Astrocyte (in vitro differentiated cells and primary cell): ENCODE measurements at regions not wholly inside any gene's neighbourhood (a gene's known extent, or its start where the extent isn't known, plus 50 kb on each side); places are given as distances from the start of the nearest gene placed in this dataset.

Experiments
- DNase-seq: peaks from one replicate; pipeline ENCODE4 v3.0.0-alpha.2; 2010; ENCODE audit warnings: low read depth
- FAIRE-seq: peaks from 2 replicates; lab custom pipeline; 2011; peaks lifted over from hg19 to GRCh38; lab: Jason Lieb, UNC
- H2AFZ ChIP-seq: 2 replicates; pipeline ENCODE4 v1.6.0; 2012; ENCODE audit warnings: low read depth, low read length, inconsistent platforms
- H3K27ac ChIP-seq: 2 replicates; pipeline ENCODE4 v1.5.1; 2011; ENCODE audit warnings: low read depth, low read length, inconsistent platforms
- H3K27me3 ChIP-seq: 2 replicates; pipeline ENCODE4 v1.6.0; 2011; ENCODE audit warnings: low read length, inconsistent platforms; ENCODE audit not compliant: insufficient read depth
- H3K36me3 ChIP-seq: 2 replicates; pipeline ENCODE4 v1.5.1; 2011; ENCODE audit warnings: low read length, inconsistent platforms; ENCODE audit not compliant: insufficient read depth
- H3K4me1 ChIP-seq: 2 replicates; pipeline ENCODE4 v1.5.1; 2011; ENCODE audit warnings: low read length, inconsistent platforms; ENCODE audit not compliant: insufficient read depth
- H3K4me2 ChIP-seq: 2 replicates; pipeline ENCODE4 v1.6.0; 2012; ENCODE audit warnings: low read length, inconsistent platforms
- H3K4me3 ChIP-seq: 2 replicates; pipeline ENCODE4 v1.5.1; 2011; ENCODE audit warnings: low read depth, mild to moderate bottlenecking, low read length, inconsistent platforms; ENCODE audit not compliant: insufficient read depth
- H3K79me2 ChIP-seq: 2 replicates; pipeline ENCODE4 v1.6.0; 2012; ENCODE audit warnings: mild to moderate bottlenecking, low read length, inconsistent platforms; ENCODE audit not compliant: insufficient read depth
- H3K9ac ChIP-seq: 2 replicates; pipeline ENCODE4 v1.6.0; 2012; ENCODE audit warnings: mild to moderate bottlenecking, low read length, inconsistent platforms
- H3K9me3 ChIP-seq: 2 replicates; pipeline ENCODE4 v1.5.1; 2012; ENCODE audit warnings: low read depth, mild to moderate bottlenecking, low read length, inconsistent platforms; ENCODE audit not compliant: insufficient read depth
- H4K20me1 ChIP-seq: 2 replicates; pipeline ENCODE4 v1.6.0; 2012; ENCODE audit warnings: low read length, inconsistent platforms; ENCODE audit not compliant: insufficient read depth
- H3K27ac Mint-ChIP-seq: one replicate; pipeline ENCODE4 v1.8.0; 2021; ENCODE audit warnings: mild to moderate bottlenecking, mixed read lengths; ENCODE audit not compliant: unreplicated experiment
- H3K27me3 Mint-ChIP-seq: one replicate; pipeline ENCODE4 v1.8.0; 2021; ENCODE audit warnings: low read depth, mixed read lengths; ENCODE audit not compliant: unreplicated experiment
- H3K36me3 Mint-ChIP-seq: one replicate; pipeline ENCODE4 v1.8.0; 2021; ENCODE audit warnings: low read depth, mixed read lengths; ENCODE audit not compliant: unreplicated experiment
- H3K4me1 Mint-ChIP-seq: one replicate; pipeline ENCODE4 v1.8.0; 2021; ENCODE audit warnings: low read depth, mixed read lengths; ENCODE audit not compliant: unreplicated experiment
- H3K4me3 Mint-ChIP-seq: one replicate; pipeline ENCODE4 v1.8.0; 2021; ENCODE audit warnings: mild to moderate bottlenecking, moderate library complexity, mixed read lengths; ENCODE audit not compliant: unreplicated experiment
- H3K9me3 Mint-ChIP-seq: one replicate; pipeline ENCODE4 v1.8.0; 2021; ENCODE audit warnings: mild to moderate bottlenecking, mixed read lengths; ENCODE audit not compliant: unreplicated experiment
- CTCF ChIP-seq: IDR thresholded peaks from 2 replicates; pipeline ENCODE4 v1.5.1; 2011; ENCODE audit warnings: low read depth, mild to moderate bottlenecking, inconsistent platforms, low read length, moderate library complexity; ENCODE audit not compliant: insufficient read depth
- EZH2 ChIP-seq: IDR thresholded peaks from 2 replicates; pipeline ENCODE4 v1.6.1; 2012; ENCODE audit warnings: mild to moderate bottlenecking, low read length, inconsistent platforms; ENCODE audit not compliant: insufficient read depth

GRCh38 chr12:68495336-68496070 is 115.2 kb upstream of the RAP1B start:
- TF ChIP-seq EZH2 (no peak), CTCF (no peak)
- Mint-ChIP-seq H3K27ac (no peak overlapping the region), H3K9me3 (no peaks in the 10 kb centered on the region), H3K36me3 (no peaks in the 10 kb centered on the region), H3K4me3 (no peak overlapping the region), H3K27me3 (no peaks in the 10 kb centered on the region), H3K4me1 (peaks cover 21% of the 10 kb centered on the region)
- Histone ChIP-seq H3K79me2 (no peaks in the 10 kb centered on the region), H3K36me3 (no peaks in the 10 kb centered on the region), H3K4me2 (peak overlapping the region; percentile 13), H4K20me1 (no peaks in the 10 kb centered on the region), H3K4me1 (peaks cover 16% of the 10 kb centered on the region), H3K27ac (peak overlapping the region; percentile 15), H3K27me3 (no peaks in the 10 kb centered on the region), H2AFZ (no peak overlapping the region), H3K9me3 (no peaks in the 10 kb centered on the region), H3K9ac (no peak overlapping the region), H3K4me3 (no peak overlapping the region)
- DNase-seq (peak; percentile 80), FAIRE-seq (peak; percentile 43)

- no peaks in the 10 kb centered on the region for H3K79me2 ChIP-seq
- DNase-seq = peak; percentile 66
- no peak overlapping the region for H2AFZ ChIP-seq
- H3K27me3 ChIP-seq = no peaks in the 10 kb centered on the region
- peak overlapping the region; percentile 15 for H3K4me3 ChIP-seq
- Mint-ChIP-seq H3K4me1 (peaks cover 20% of the 10 kb centered on the region), H3K9me3 (no peaks in the 10 kb centered on the region), H3K27ac (no peak overlapping the region), H3K36me3 (no peaks in the 10 kb centered on the region), H3K4me3 (no peak overlapping the region), H3K27me3 (peaks cover 2% of the 10 kb centered on the region)
- H3K36me3 ChIP-seq = no peaks in the 10 kb centered on the region
- H3K9me3 ChIP-seq = no peaks in the 10 kb centered on the region
- TF ChIP-seq CTCF (no peak), EZH2 (no peak)
- no peaks in the 10 kb centered on the region for H4K20me1 ChIP-seq
- FAIRE-seq = no peak
- peak overlapping the region; percentile 72 for H3K27ac ChIP-seq
- H3K4me2 ChIP-seq = peak overlapping the region; percentile 62
- peak overlapping the region; percentile 44 for H3K9ac ChIP-seq
- peaks cover 16% of the 10 kb centered on the region for H3K4me1 ChIP-seq
These were observed 113.6 kb upstream of the RAP1B start for GRCh38 chr12:68497107-68497506.

GRCh38 chr12:68497702-68498101 is 113.0 kb upstream of the RAP1B start:
- FAIRE-seq = peak; percentile 100
- H3K9me3 Mint-ChIP-seq = no peaks in the 10 kb centered on the region
- peak overlapping the region; percentile 12 for H3K4me3 Mint-ChIP-seq
- Histone ChIP-seq H3K27ac (peak overlapping the region; percentile 72), H3K4me3 (no peak overlapping the region), H3K9me3 (no peaks in the 10 kb centered on the region), H3K79me2 (no peaks in the 10 kb centered on the region), H2AFZ (no peak overlapping the region), H3K27me3 (no peaks in the 10 kb centered on the region), H3K36me3 (no peaks in the 10 kb centered on the region), H3K4me2 (peak overlapping the region; percentile 62), H3K9ac (no peak overlapping the region), H3K4me1 (peaks cover 16% of the 10 kb centered on the region), H4K20me1 (no peaks in the 10 kb centered on the region)
- no peaks in the 10 kb centered on the region for H3K36me3 Mint-ChIP-seq
- H3K4me1 Mint-ChIP-seq = peaks cover 20% of the 10 kb centered on the region
- TF ChIP-seq CTCF (no peak), EZH2 (no peak)
- DNase-seq = peak; percentile 100
- H3K27ac Mint-ChIP-seq = no peak overlapping the region
- H3K27me3 Mint-ChIP-seq = peaks cover 2% of the 10 kb centered on the region
